ENCODE measurements at regions not wholly inside any gene's neighbourhood (a gene's known extent, or its start where the extent isn't known, plus 50 kb on each side); places are given as distances from the start of the nearest gene placed in this dataset.

GRCh38 chr11:97296301-97296700 is 906.5 kb downstream of the JRKL start:
- TF ChIP-seq JUND (IDR thresholded peaks at IDR 0.05; ENCODE audit: low read depth) = no peak
- in situ Hi-C loops (cut with HindIII; ENCODE audit: low pct_unique_long_range_greater_than_20kb, low sequenced_read_pairs) = no loop called here
- no peak for DNase-seq (ENCODE audit: low read depth in 1 of 2, low spot score in 1 of 2)

GRCh38 chr11:97309291-97309690 is 919.5 kb downstream of the JRKL start:
- DNase-seq (ENCODE audit: low read depth in 1 of 2, low spot score in 1 of 2) = no peak
- no peak for TF ChIP-seq JUND (IDR thresholded peaks at IDR 0.05; ENCODE audit: low read depth)
- in situ Hi-C loops (cut with HindIII; ENCODE audit: low pct_unique_long_range_greater_than_20kb, low sequenced_read_pairs) = no loop called here

- in situ Hi-C loops (cut with HindIII; ENCODE audit: low pct_unique_long_range_greater_than_20kb, low sequenced_read_pairs) = no loop called here
- no peak for DNase-seq (ENCODE audit: low read depth in 1 of 2, low spot score in 1 of 2)
- TF ChIP-seq JUND (IDR thresholded peaks at IDR 0.05; ENCODE audit: low read depth) = no peak
These were observed 935.9 kb downstream of the JRKL start for GRCh38 chr11:97325693-97326092.

GRCh38 chr11:97332271-97332670 is 942.5 kb downstream of the JRKL start:
- TF ChIP-seq JUND (IDR thresholded peaks at IDR 0.05; ENCODE audit: low read depth) = no peak
- in situ Hi-C loops (cut with HindIII; ENCODE audit: low pct_unique_long_range_greater_than_20kb, low sequenced_read_pairs) = no loop called here
- DNase-seq (ENCODE audit: low read depth in 1 of 2, low spot score in 1 of 2) = no peak

- no peak for DNase-seq (ENCODE audit: low read depth in 1 of 2, low spot score in 1 of 2)
- TF ChIP-seq JUND (IDR thresholded peaks at IDR 0.05; ENCODE audit: low read depth) = no peak
- in situ Hi-C loops (cut with HindIII; ENCODE audit: low pct_unique_long_range_greater_than_20kb, low sequenced_read_pairs) = no loop called here
These were observed 946.3 kb downstream of the JRKL start for GRCh38 chr11:97336064-97336463.

- TF ChIP-seq JUND (IDR thresholded peaks at IDR 0.05; ENCODE audit: low read depth) = no peak
- no peak for DNase-seq (ENCODE audit: low read depth in 1 of 2, low spot score in 1 of 2)
- in situ Hi-C loops (cut with HindIII; ENCODE audit: low pct_unique_long_range_greater_than_20kb, low sequenced_read_pairs) = no loop called here
These were observed 955.2 kb downstream of the JRKL start for GRCh38 chr11:97345032-97345431.

- no peak for TF ChIP-seq JUND (IDR thresholded peaks at IDR 0.05; ENCODE audit: low read depth)
- DNase-seq (ENCODE audit: low read depth in 1 of 2, low spot score in 1 of 2) = no peak
These were observed 959.4 kb downstream of the JRKL start for GRCh38 chr11:97349201-97349600.

GRCh38 chr11:97351939-97352338 is 962.1 kb downstream of the JRKL start:
- no peak for DNase-seq (ENCODE audit: low read depth in 1 of 2, low spot score in 1 of 2)
- no peak for TF ChIP-seq JUND (IDR thresholded peaks at IDR 0.05; ENCODE audit: low read depth)
- in situ Hi-C loops (cut with HindIII; ENCODE audit: low pct_unique_long_range_greater_than_20kb, low sequenced_read_pairs) = no loop called here

More at GRCh38 chr11:97349201-97349600, 959.4 kb downstream of the JRKL start:
- in situ Hi-C loops (cut with HindIII; ENCODE audit: low pct_unique_long_range_greater_than_20kb, low sequenced_read_pairs) = no loop called here

- in situ Hi-C loops (cut with HindIII; ENCODE audit: low pct_unique_long_range_greater_than_20kb, low sequenced_read_pairs) = no loop called here
- DNase-seq (ENCODE audit: low read depth in 1 of 2, low spot score in 1 of 2) = no peak
- TF ChIP-seq JUND (IDR thresholded peaks at IDR 0.05; ENCODE audit: low read depth) = no peak
These were observed 964.2 kb downstream of the JRKL start for GRCh38 chr11:97354026-97354425.

- DNase-seq (ENCODE audit: low read depth in 1 of 2, low spot score in 1 of 2) = no peak
- no peak for TF ChIP-seq JUND (IDR thresholded peaks at IDR 0.05; ENCODE audit: low read depth)
- in situ Hi-C loops (cut with HindIII; ENCODE audit: low pct_unique_long_range_greater_than_20kb, low sequenced_read_pairs) = no loop called here
These were observed 964.8 kb downstream of the JRKL start for GRCh38 chr11:97354576-97354975.

GRCh38 chr11:97355230-97355629 is 965.4 kb downstream of the JRKL start:
- TF ChIP-seq JUND (IDR thresholded peaks at IDR 0.05; ENCODE audit: low read depth) = no peak
- in situ Hi-C loops (cut with HindIII; ENCODE audit: low pct_unique_long_range_greater_than_20kb, low sequenced_read_pairs) = no loop called here
- no peak for DNase-seq (ENCODE audit: low read depth in 1 of 2, low spot score in 1 of 2)

- in situ Hi-C loops (cut with HindIII; ENCODE audit: low pct_unique_long_range_greater_than_20kb, low sequenced_read_pairs) = no loop called here
- no peak for TF ChIP-seq JUND (IDR thresholded peaks at IDR 0.05; ENCODE audit: low read depth)
- DNase-seq (ENCODE audit: low read depth in 1 of 2, low spot score in 1 of 2) = no peak
These were observed 966.3 kb downstream of the JRKL start for GRCh38 chr11:97356144-97356543.

GRCh38 chr11:97359016-97359415 is 969.2 kb downstream of the JRKL start:
- no peak for TF ChIP-seq JUND (IDR thresholded peaks at IDR 0.05; ENCODE audit: low read depth)
- in situ Hi-C loops (cut with HindIII; ENCODE audit: low pct_unique_long_range_greater_than_20kb, low sequenced_read_pairs) = no loop called here
- no peak for DNase-seq (ENCODE audit: low read depth in 1 of 2, low spot score in 1 of 2)

GRCh38 chr11:97361812-97362378 is 972.1 kb downstream of the JRKL start:
- TF ChIP-seq JUND (IDR thresholded peaks at IDR 0.05; ENCODE audit: low read depth) = no peak
- in situ Hi-C loops (cut with HindIII; ENCODE audit: low pct_unique_long_range_greater_than_20kb, low sequenced_read_pairs) = no loop called here
- DNase-seq (ENCODE audit: low read depth in 1 of 2, low spot score in 1 of 2) = no peak

All from T47D (cell line).